ENCODE measurements at regions not wholly inside any gene's neighbourhood (a gene's known extent, or its start where the extent isn't known, plus 50 kb on each side); places are given as distances from the start of the nearest gene placed in this dataset.

GRCh38 chr4:111143510-111143909 lies 520.6 kb upstream of the PITX2 start:
- no peaks in the 10 kb centered on the region for H3K27me3 ChIP-seq (ENCODE audit: control insufficient read depth in 2 of 2, insufficient read depth in 2 of 2, low read length in 2 of 2)
- TF ChIP-seq JUN (IDR thresholded peaks at IDR 0.05; ENCODE audit: borderline replicate concordance, insufficient read depth, insufficient read length, low read depth) (no peak), EZH2 (IDR thresholded peaks at IDR 0.05; ENCODE audit: borderline replicate concordance, low read depth, low read length, severe bottlenecking) (no peak), CTCF (IDR thresholded peaks at IDR 0.05; ENCODE audit: extremely low read depth in 1 of 2, insufficient read depth in 1 of 2, low read depth in 1 of 2, low read length in 2 of 2) (no peak), FOS (IDR thresholded peaks at IDR 0.05; ENCODE audit: borderline replicate concordance, insufficient read depth, low read length) (no peak), MYC (IDR thresholded peaks at IDR 0.05; ENCODE audit: low read depth, low read length) (no peak), POLR2AphosphoS5 (IDR thresholded peaks at IDR 0.05; ENCODE audit: insufficient read depth, low read depth, low read length) (no peak), GATA2 (IDR thresholded peaks at IDR 0.05; ENCODE audit: insufficient read depth, insufficient read length, low read depth, low read length) (no peak), MAX (IDR thresholded peaks at IDR 0.05; ENCODE audit: insufficient read depth, insufficient read length) (no peak), POLR2A (IDR thresholded peaks at IDR 0.05; ENCODE audit: low read depth, low read length) (no peak)
- H2AFZ ChIP-seq (ENCODE audit: low read depth, low read length) = no peak overlapping the region
- FAIRE-seq = no peak
- ChIA-PET CTCF (interaction anchor here (1.2 kb wide), 1 partner anchor 15 kb away, joined by 3 read pairs; no protein-coding TSS in a partner anchor), POLR2A (no interaction called here)
- BruUV-seq (replicated peaks) = no TSS peak
- no peak overlapping the region for H3K9ac ChIP-seq (replicated peaks; ENCODE audit: extremely low read depth, insufficient read depth, low read length)
- H4K20me1 ChIP-seq (replicated peaks; ENCODE audit: control insufficient read depth, extremely low read depth, insufficient read depth, low read length) = no peaks in the 10 kb centered on the region
- H3K9me1 ChIP-seq (replicated peaks; ENCODE audit: control insufficient read depth, extremely low read depth, insufficient read depth, low read length) = no peaks in the 10 kb centered on the region
- intact Hi-C loops (cut with micrococcal nuclease) = no loop called here
- no peaks in the 10 kb centered on the region for H3K4me1 ChIP-seq (ENCODE audit: control insufficient read depth, extremely low read depth, insufficient read depth, low read length)
- H3K4me3 ChIP-seq (replicated peaks in 1 of 3; ENCODE audit: insufficient read depth in 1 of 3, low read depth in 1 of 3, low read length in 3 of 3) = no peak overlapping the region
- no peak overlapping the region for H3K27ac ChIP-seq (ENCODE audit: insufficient read depth, low read depth, low read length)
- H3K9me3 ChIP-seq (replicated peaks; ENCODE audit: control insufficient read depth, insufficient read depth, low read length) = no peaks in the 10 kb centered on the region
- H3K4me2 ChIP-seq (ENCODE audit: insufficient read depth, low read length) = no peak overlapping the region
- H3K36me3 ChIP-seq (ENCODE audit: control insufficient read depth in 2 of 2, extremely low read depth in 1 of 2, insufficient read depth in 2 of 2, low read length in 2 of 2) = no peaks in the 10 kb centered on the region
- DNase-seq (ENCODE audit: low read depth, low spot score) = no peak
- dilution Hi-C loops (cut with MboI; ENCODE audit: extremely low pct_ligation_motif_present, low sequenced_read_pairs) = no loop called here
- no peaks in the 10 kb centered on the region for H3K79me2 ChIP-seq (ENCODE audit: control insufficient read depth, insufficient read depth, low read length)

Measured in endothelial cell of umbilical vein (primary cell).